Mammary epithelial cell (primary cell): ENCODE measurements at regions not wholly inside any gene's neighbourhood (a gene's known extent, or its start where the extent isn't known, plus 50 kb on each side); places are given as distances from the start of the nearest gene placed in this dataset.

ENCODE experiments used
- CTCF ChIP-seq, 2 donors: IDR thresholded peaks in 1 of 2; conservative IDR thresholded peaks in 1 of 2; 2 replicates each; pipeline ENCODE4 v1.5.1; 2011 to 2012; ENCODE audit warnings: inconsistent platforms in 2 of 2, low read length in 2 of 2, mild to moderate bottlenecking in 2 of 2, control low read depth in 1 of 2, low read depth in 1 of 2; ENCODE audit not compliant: insufficient read depth in 1 of 2; ENCODE audit errors: extremely low read depth in 1 of 2
- EZH2 ChIP-seq: IDR thresholded peaks from 2 replicates; pipeline ENCODE4 v1.6.1; 2012; ENCODE audit warnings: low read length, inconsistent platforms, borderline replicate concordance

- no peak for TF ChIP-seq CTCF (conservative IDR thresholded peaks at IDR 0.05 in 1 of 2, IDR thresholded peaks at IDR 0.05 in 1 of 2; ENCODE audit: extremely low read depth in 1 of 2, insufficient read depth in 1 of 2, low read depth in 1 of 2, low read length in 2 of 2)
- TF ChIP-seq EZH2, result no peak
These were observed 1018.0 kb upstream of the PCDH20 start for GRCh38 chr13:62433660-62434059.
